ENCODE measurements at regions not wholly inside any gene's neighbourhood (a gene's known extent, or its start where the extent isn't known, plus 50 kb on each side); places are given as distances from the start of the nearest gene placed in this dataset.

GRCh38 chr15:70308011-70308734 lies 210.5 kb upstream of the TLE3 start (continued):
- TF ChIP-seq NANOG (IDR thresholded peaks at IDR 0.05; ENCODE audit: insufficient read depth, low read depth, low read length, poor library complexity, severe bottlenecking) (no peak), CBX8 (IDR thresholded peaks at IDR 0.05; ENCODE audit: borderline replicate concordance, low read depth, low read length) (no peak), POLR2A (IDR thresholded peaks at IDR 0.05; ENCODE audit: control extremely low read depth in 1 of 2, low read depth in 2 of 2, low read length in 2 of 2) (no peak), CTCF (IDR thresholded peaks at IDR 0.05; ENCODE audit: control extremely low read depth in 1 of 3, insufficient read depth in 1 of 3, low read depth in 1 of 3, low read length in 3 of 3) (no peak)

Measured in H1 (cell line).